Left lobe of liver (tissue), 2 donors: ENCODE measurements at regions not wholly inside any gene's neighbourhood (a gene's known extent, or its start where the extent isn't known, plus 50 kb on each side); places are given as distances from the start of the nearest gene placed in this dataset.

Source experiments
- ATAC-seq: fragments of 200-7000 bp; cut with Tn5 transposase; one replicate; pipeline ENCODE4 v1.9.1; 2020; ENCODE audit warnings: mild to moderate bottlenecking, moderate library complexity
- DNase-seq: peaks from one replicate; pipeline ENCODE4 v3.0.0-alpha.2; 2020; ENCODE audit warnings: low spot score
- donor health status: DM: no; HTN: no; CAD: no; lungs with moderate emphysema.
- donor health status: DM: no; HTN: yes; CAD: no.

DNA sequence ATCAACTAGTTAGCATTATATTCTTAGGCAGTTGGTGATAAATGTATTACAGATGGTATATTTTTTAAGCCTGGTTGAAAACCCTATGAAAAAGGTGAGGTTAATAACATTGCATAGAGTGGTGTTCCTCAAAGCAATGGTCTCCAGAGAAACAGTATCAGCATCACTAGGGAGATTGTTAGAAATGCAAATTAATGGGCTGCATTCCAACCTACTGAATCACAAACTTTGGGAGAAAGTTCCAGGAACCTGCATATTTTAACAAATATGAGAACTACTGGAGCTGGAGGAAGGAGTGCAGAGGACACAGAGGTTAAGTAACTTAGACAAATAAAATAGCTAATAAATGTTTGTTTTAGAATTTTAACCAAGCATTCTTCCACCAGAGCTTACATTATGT is 166.9 kb upstream of the PCDH10 start:
- no peak for DNase-seq
- no peak for ATAC-seq

DNA sequence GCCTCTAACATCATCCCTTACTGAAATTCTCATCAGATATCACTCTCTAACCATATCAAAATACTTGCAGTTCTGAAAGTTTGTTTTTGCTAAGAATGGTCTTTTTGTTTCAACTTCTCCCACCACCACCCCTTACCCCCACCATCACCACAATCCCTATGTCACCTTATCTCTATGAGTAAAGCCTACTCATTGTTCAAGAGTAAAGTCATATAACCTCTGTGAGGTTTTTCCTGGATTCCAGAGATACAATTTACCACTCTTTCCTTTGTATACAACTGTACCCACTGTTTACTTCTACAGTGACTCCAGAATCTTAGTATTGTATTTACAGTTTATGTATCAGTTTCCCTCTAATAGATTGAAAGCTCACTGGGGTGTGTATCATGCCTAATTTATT is 158.0 kb upstream of the PCDH10 start:
- no peak for DNase-seq
- ATAC-seq: no peak

DNA sequence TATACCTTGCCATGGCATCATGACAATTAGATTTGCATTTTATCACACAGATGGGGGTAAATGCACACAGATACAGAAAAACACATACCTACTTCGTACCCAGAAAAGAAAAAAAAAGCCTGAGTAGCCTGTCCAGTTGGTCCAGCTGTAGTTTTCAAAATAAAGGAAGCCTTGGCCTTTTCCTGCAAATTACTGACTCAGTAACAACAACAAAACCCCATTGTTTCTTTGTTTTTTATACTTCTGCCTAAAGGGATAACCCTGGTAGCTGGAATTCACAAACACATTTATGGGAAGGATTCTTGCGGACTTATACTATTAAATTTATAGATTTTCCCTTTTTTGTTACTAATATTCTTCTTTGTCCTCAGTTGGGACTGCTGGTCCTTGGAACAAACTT is 156.4 kb upstream of the PCDH10 start:
- ATAC-seq (no peak), DNase-seq (no peak)

DNA sequence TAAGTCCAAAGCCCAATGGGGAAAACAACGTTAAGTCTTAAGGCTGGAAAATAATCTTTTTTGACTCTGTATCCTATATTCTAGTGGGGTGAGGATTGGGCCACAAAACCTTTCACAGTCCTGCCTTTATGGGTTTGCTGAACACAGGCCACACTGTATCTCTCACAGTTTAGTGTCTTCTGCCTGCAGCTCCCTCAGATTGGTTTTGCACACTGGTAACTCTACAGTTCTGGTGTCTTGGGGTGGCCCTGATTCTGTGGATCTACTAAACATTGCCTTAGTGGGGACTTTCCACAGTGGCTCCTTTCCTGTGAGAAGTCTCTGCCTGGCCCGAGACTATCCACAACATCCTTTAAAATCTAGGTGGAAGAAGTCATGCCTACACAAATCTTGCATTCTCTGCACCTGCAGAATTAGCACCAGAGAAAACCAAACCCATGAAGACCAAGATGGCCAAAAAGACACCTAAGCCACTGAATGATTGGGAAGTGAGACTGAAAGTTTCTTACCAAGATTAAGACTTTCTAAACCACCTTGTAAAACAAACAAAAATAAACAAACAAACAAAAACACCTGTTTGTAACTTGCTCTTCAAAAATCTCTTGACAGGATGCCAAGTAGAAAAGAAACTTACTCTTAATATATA is 150.4 kb upstream of the PCDH10 start:
- no peak for ATAC-seq
- no peak for DNase-seq

DNA sequence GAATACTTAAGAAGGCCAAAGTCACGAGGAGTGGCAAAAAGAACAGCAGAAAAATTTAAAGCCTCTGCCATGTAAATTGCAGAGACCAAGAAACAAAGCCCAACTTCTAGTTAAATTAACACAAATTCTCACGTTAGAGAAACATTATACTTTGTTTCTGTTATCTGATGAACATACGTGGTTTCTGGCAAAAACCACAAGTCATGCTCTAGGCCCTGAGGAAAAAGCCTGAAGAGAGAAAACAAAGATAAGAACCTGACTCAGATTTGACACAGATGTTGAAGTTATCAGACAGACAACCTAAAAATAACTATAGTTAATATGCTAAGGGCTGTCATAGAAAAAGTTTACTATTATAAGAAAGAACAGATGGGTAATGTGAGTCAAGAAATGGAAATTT is 149.1 kb upstream of the PCDH10 start:
- DNase-seq (no peak), ATAC-seq (no peak)

DNA sequence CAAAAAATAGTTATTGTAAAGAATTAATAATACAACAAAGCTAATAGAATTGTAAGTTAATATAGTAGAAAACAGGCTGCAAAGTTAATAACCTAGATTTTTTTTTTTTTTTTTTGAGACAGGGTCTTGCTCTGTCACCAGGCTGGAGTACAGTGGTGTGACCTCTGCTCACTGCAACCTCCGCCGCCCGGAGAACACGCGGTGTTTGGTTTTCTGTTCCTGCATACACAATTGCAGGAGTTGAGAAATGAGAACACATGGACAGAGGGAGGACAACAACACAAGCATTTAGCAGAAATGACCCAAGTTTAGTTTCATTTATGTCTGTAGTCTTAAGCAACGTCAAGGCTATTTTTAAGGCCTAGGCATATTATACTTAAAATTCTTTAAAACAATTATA is 145.9 kb upstream of the PCDH10 start:
- DNase-seq (no peak), ATAC-seq (peak; percentile 43)

DNA sequence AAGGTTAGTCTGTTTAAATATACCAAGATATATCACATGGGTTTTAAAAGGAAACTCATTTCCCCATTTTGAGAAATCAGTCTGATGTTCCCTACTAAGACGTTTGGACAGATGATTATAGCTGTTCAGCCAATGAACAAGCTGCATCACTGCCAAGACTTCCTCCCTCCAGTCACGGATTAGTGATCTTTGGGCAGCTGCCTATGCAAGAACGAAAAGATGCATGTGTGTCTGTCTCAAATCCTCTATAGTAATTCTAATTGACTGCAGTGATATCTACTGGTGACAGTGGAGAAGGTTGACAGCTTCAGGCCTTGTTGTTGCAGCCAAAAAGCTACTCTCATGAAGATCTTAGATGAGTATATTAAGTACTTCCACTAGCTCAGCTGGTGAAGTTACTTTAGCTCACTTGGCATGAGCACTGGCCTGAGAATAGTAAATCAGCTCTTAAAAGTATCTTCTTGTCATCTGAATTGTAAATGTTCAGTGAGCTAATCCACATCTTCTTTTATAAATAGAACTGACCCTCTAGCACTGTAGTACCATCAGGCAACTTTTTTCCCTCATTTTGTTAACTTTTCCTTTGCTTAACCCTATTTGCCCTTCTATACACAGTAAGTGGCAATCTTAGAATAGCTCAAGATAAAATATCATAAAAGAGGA is 134.5 kb upstream of the PCDH10 start:
- DNase-seq: no peak
- ATAC-seq: no peak

DNA sequence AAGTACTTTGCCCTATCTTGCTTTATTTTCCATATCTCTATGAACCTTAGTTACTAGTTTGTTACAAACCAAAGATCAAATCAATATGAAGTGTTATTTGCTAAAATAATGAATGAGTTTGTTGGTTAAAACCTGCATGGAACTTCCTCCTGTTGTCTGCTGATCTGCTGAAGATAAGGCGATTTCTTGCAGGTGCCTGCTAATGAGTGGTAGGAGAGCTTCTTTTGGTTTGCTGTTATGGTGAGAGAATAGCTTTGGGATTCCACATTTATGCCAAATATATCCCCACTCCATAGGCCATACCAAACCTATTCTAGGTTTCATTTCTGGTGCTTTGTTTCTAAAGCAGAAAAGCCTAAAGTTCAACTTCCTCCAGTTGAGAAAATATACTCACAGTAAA is 103.8 kb upstream of the PCDH10 start:
- DNase-seq (no peak), ATAC-seq (no peak)

DNA sequence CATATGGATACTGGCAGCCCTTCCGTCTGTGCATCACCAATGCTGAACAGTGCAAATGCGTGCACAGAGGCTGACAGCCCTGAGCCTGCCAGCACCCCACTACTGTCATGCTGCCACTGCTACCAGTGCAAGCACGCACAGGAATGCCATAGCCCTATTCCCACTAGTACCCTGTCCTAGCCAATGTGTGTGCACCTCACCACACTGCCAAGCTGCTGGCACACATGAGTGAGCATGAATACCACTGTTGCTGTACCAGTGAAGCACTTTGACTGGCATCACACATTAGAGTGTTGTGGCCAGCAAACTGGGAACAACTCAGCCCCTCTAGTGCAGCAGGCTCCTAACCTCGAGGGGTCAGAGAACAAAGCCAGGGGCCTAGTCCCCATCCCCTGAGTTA is 102.9 kb upstream of the PCDH10 start:
- ATAC-seq (no peak), DNase-seq (no peak)

DNA sequence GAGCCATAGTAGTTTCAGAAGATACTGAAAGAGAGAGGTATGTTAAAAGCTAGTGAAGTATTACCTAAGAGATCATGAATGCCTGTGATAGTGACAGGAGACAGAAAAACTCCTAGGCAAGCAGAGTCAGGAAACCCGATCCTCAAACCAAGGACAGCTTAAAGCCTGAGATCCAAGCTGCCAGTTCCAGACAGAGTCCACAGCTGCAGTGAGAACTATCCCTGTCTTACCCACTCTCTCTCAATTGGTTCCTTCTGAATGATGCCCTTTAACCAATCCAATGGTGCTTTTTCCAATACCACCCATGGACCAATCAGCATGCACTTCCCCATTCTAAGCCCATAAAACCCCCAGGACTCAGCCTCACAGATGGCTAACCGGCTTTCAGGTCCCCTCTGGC is 90.4 kb upstream of the PCDH10 start:
- ATAC-seq: no peak
- DNase-seq: no peak

DNA sequence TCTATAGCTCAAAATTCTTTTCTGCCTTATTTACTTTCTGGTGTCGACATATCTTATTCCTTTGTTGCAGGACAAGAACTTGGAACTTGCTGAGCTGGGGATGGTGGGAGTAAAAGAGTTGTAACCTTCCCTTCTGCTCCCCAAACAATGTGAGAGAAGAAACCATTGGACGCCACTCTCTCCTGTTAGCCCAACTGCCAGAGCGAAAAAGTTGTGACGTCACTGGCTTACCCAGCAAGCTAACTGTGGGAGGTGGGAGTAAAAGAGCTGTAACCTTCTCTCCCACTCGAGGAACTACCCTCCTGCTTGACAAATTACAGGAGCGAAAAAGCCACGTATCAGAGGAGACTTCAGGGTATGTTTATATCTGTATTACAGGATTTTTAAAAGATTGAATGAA is 90.0 kb upstream of the PCDH10 start:
- DNase-seq: no peak
- no peak for ATAC-seq

DNA sequence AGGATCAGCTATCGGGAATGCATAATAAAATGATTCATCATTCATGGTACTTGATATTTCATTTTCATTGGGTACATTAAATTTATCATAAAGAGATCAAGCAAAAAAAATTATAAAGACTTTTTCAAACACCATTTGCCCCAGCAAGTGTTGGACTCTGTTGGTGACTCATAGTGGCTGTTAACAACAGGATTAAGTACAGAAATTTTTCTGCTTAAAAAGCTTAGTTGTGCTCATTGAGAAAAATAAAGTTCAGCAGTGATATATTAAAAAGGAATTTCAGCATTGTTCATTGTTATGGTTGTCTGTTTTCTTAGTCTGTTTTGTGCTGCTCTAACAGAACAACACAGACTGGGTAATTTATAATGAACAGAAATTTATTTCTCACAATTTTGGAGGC is 86.2 kb upstream of the PCDH10 start:
- ATAC-seq: no peak
- no peak for DNase-seq

DNA sequence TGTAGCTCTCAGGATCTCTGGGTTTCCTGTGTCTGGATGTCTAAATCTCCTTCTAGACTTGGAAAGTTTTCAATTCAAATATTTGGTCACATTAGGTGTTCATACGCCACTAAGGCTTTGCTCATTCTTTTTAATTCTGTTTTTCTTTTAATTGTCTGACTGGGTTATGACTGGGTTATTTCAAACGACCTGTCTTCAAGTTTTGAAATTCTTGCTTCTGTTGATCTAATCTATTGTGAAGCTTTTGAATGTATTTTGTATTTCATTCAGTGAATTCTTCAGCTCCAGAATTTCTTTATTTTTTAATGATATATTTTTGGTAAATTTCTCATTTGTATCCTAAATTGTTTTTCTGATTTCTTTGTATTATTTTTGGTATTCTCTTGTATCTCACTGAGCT is 81.0 kb upstream of the PCDH10 start:
- ATAC-seq (no peak), DNase-seq (no peak)

DNA sequence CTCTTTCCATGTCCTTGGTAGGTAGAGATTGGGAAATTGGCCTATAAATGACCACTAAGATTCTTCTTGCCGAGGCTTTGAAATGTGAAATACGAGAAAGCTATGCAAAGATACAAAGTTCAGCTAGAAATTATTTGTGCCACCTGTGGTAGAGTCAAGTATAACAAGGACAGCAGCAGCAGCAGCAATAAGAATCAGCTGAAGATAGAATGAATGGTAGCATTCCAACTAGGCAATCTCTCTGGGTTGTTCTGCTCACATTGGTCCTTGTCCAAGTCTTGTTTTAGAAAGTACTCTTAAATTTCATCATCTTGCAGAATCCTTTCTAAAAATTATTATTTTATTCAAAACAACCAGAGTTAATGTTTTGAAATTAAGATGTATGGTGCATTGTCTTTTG is 67.8 kb upstream of the PCDH10 start:
- no peak for DNase-seq
- no peak for ATAC-seq

DNA sequence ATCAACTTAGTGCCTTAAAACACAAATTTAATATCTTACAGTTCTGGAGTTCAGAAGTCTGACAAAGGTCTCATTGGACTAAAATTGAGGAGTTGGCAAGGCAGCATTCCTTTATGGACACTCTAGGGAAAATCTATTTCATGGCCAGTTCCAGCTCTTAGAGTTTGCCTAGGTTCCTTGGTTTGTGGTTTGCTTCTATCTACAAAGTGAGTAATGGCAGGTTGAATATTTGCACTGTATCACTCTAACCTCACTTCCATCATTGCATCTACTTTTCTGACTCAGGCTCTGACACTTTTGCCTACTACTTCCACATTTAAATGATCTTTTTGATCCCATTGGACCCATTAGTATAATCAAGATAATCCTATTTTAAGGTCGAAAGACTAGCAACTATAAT is 64.7 kb upstream of the PCDH10 start:
- ATAC-seq: no peak
- no peak for DNase-seq

DNA sequence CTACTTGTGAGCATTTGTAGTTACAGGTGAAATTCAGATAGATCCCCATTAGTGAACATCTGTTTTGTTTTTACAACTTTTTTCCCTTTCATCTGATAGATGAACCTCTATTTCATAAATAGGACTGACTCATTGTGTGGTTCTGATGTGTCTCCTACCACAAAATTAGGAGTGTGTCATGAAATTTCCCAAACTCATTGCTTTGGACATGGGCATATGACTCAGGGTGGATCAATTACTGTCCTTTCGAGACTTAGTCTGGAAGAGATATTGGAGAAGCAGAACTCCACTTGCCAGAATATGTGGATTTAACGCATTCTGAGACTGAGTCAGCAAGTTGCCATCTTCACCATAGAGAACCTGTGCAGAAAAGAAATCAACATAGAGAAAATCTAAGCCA is 53.5 kb upstream of the PCDH10 start:
- no peak for ATAC-seq
- DNase-seq: no peak

DNA sequence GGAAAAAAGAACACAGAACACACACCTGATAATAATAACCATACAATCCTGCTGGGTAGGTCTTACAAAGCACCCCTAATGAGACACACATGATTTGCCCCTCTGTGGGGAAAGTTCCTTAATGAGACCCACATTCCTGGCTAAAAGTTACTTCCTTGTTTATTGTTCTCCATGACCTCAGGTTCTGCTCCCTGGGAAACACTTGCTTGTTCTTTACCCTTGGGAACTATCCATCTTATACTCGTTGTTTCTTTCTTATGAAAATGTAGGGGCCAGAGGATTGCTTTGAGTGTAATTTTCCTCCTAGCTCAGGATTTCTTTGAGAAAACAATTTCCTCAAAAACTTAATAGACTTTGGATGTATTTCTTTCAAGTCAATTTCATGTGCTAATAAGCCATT is 52.1 kb upstream of the PCDH10 start:
- ATAC-seq (no peak), DNase-seq (no peak)
